B cell (primary cell): ENCODE measurements at regions not wholly inside any gene's neighbourhood (a gene's known extent, or its start where the extent isn't known, plus 50 kb on each side); places are given as distances from the start of the nearest gene placed in this dataset.

Source experiments
- ATAC-seq: fragments of 200-7000 bp; cut with Tn5 transposase; one replicate; pipeline ENCODE4 v1.10.0; 2021; ENCODE audit warnings: low read depth, mild to moderate bottlenecking, moderate number of reproducible peaks, moderate library complexity
- CTCF ChIA-PET: fragments of 350-600 bp; sonication (Branson Sonifier 250); formaldehyde crosslinking; loops from one replicate; lab custom pipeline; 2021; ENCODE audit warnings: antibody characterized with exemption, inconsistent platforms; lab: Charles Lee
- POLR2A ChIA-PET: fragments of 350-600 bp; sonication (Branson Sonifier 250); formaldehyde crosslinking; loops from one replicate; lab custom pipeline; 2021; ENCODE audit warnings: antibody characterized with exemption; lab: Charles Lee
- DNase-seq: peaks from one replicate; pipeline ENCODE4 v3.0.0; 2013
- H2AFZ ChIP-seq: 2 replicates; pipeline ENCODE4 v1.6.1; 2012; ENCODE audit warnings: mild to moderate bottlenecking, low read depth, low read length; ENCODE audit not compliant: insufficient read depth, poor library complexity, severe bottlenecking
- H3K27ac ChIP-seq, 2 donors: 1 replicate in 1 of 2; 2 replicates in 1 of 2; pipeline ENCODE4 v1.5.1; 2012 to 2013; ENCODE audit warnings: low read length in 2 of 2, mild to moderate bottlenecking in 2 of 2, moderate library complexity in 1 of 2
- H3K27me3 ChIP-seq, 4 experiments: fragments of 200-600 bp in 1 of 4; sonication (generic) in 1 of 4; replicated peaks in 1 of 4; 1 replicate in 2 of 4; 2 replicates in 2 of 4; pipeline versions ENCODE4 v1.6.1 to v1.7.0; 2013 to 2016; ENCODE audit warnings: low read length in 3 of 4, mild to moderate bottlenecking in 2 of 4, mixed read lengths in 1 of 4, moderate library complexity in 1 of 4; ENCODE audit not compliant: insufficient read depth in 4 of 4, control insufficient read depth in 3 of 4; ENCODE audit errors: control extremely low read depth in 1 of 4
- H3K36me3 ChIP-seq, 2 experiments: replicated peaks in 1 of 2; 1 replicate in 1 of 2; 2 replicates in 1 of 2; pipeline versions ENCODE4 v1.6.1 to v1.7.1; 2013; ENCODE audit warnings: low read length in 1 of 2; ENCODE audit not compliant: insufficient read depth in 2 of 2, control insufficient read depth in 1 of 2; ENCODE audit errors: control extremely low read depth in 1 of 2, extremely low read depth in 1 of 2
- H3K4me1 ChIP-seq, 2 donors: fragments of 200-600 bp in 1 of 2; sonication (generic) in 1 of 2; 1 replicate in 1 of 2; 2 replicates in 1 of 2; pipeline versions ENCODE4 v1.5.1 to v1.6.1; 2013 to 2017; ENCODE audit warnings: low read length in 2 of 2; ENCODE audit not compliant: control insufficient read depth in 2 of 2, insufficient read depth in 2 of 2
- H3K4me2 ChIP-seq: replicated peaks from 2 replicates; pipeline ENCODE3; 2012; ENCODE audit warnings: mild to moderate bottlenecking, low read depth, low read length; ENCODE audit not compliant: poor library complexity, severe bottlenecking
- H3K4me3 ChIP-seq, 5 experiments: fragments of 200-600 bp in 1 of 5; sonication (generic) in 1 of 5; 1 replicate in 3 of 5; 2 replicates in 2 of 5; pipeline versions ENCODE4 v1.5.1 to v1.7.0; 2011 to 2016; ENCODE audit warnings: low read length in 4 of 5, mild to moderate bottlenecking in 4 of 5, low read depth in 2 of 5, control low read depth in 1 of 5, moderate library complexity in 1 of 5; ENCODE audit not compliant: insufficient read depth in 1 of 5; ENCODE audit errors: control extremely low read depth in 1 of 5, extremely low read depth in 1 of 5
- H3K79me2 ChIP-seq: fragments of 200-600 bp; sonication (generic); one replicate; pipeline ENCODE4 v1.6.0; 2016; ENCODE audit warnings: low read length; ENCODE audit not compliant: control insufficient read depth, insufficient read depth
- H3K9ac ChIP-seq: fragments of 200-600 bp; sonication (generic); 2 replicates; pipeline ENCODE4 v1.6.1; 2017; ENCODE audit warnings: mild to moderate bottlenecking, low read length, moderate library complexity
- H3K9me3 ChIP-seq, 3 donors: one replicate each; pipeline versions ENCODE4 v1.6.1 to v1.7.1; 2013; ENCODE audit warnings: low read length in 2 of 3; ENCODE audit not compliant: control insufficient read depth in 2 of 3, insufficient read depth in 1 of 3; ENCODE audit errors: control extremely low read depth in 1 of 3
- H4K20me1 ChIP-seq: 2 replicates; pipeline ENCODE4 v1.6.0; 2012; ENCODE audit warnings: mild to moderate bottlenecking, low read length; ENCODE audit not compliant: insufficient read depth, control insufficient read depth, poor library complexity, severe bottlenecking
- H3K27ac Mint-ChIP-seq: one replicate; pipeline ENCODE4 v1.8.0; 2021; ENCODE audit warnings: mixed read lengths
- H3K27me3 Mint-ChIP-seq: one replicate; pipeline ENCODE4 v1.8.0; 2021; ENCODE audit warnings: mixed read lengths
- H3K4me1 Mint-ChIP-seq: one replicate; pipeline ENCODE4 v1.8.0; 2021; ENCODE audit warnings: mixed read lengths
- H3K4me3 Mint-ChIP-seq: one replicate; pipeline ENCODE4 v1.8.0; 2021; ENCODE audit warnings: mixed read lengths
- H3K9me3 Mint-ChIP-seq: one replicate; pipeline ENCODE4 v1.8.0; 2022; ENCODE audit warnings: mixed read lengths; ENCODE audit not compliant: insufficient read depth
- EZH2 ChIP-seq: IDR thresholded peaks from 2 replicates; pipeline ENCODE4 v1.6.1; 2012; ENCODE audit warnings: borderline replicate concordance, low read depth, mild to moderate bottlenecking, moderate library complexity, low read length; ENCODE audit not compliant: insufficient read depth, poor library complexity, severe bottlenecking
- WGBS: methylation state at CpG from one replicate; pipeline ENCODE4 v1.1.5; 2013; ENCODE audit warnings: missing lambda C conversion rate; ENCODE audit not compliant: insufficient coverage; 5-methylcytosine and 5-hydroxymethylcytosine counted together
- intact Hi-C: fragments of 100-400 bp; cut with micrococcal nuclease; formaldehyde crosslinking; loops from one replicate; pipeline ENCODE4 v1.10.0; 2022
- TF ChIP-seq, protein P1 (sequence below): fragments of 200-600 bp; IDR thresholded peaks from one replicate; pipeline ENCODE4 v1.8.0; 2022; ENCODE audit warnings: antibody characterized with exemption, mild to moderate bottlenecking

DNA sequence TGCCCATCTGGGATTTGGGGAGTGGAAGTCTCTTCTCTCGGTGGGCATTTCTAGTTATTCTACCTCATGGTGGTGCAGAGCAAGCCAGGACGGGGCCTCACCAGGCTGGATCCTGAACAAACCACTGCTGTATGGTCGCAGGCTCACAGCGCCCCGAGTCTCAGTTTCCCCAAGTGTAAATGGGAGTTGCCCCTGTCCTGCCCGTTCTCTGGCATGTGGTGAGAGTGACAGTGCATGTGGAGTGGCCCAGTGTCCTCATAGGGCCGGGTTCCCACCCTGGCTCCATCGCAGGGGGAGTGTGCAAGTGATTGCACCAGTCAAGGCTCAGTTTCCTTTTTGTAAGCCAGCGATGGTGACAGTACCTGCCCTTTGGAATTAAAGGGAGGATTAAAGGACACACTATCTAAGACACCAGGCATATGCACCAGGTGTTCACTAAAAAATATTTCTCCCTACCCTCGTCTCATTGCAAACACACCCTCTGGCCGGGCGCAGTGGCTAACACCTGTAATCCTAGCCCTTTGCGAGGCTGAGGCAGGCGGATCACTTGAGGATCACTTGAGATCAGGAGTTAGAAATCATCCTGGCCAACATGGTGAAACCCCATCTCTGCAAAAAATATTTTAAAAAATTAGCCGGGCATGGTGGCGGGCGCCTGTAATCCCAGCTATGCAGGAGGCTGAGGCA is 173.3 kb upstream of the MYCN start:
- H3K79me2 ChIP-seq = no peaks in the 10 kb centered on the region
- no peak overlapping the region for H3K27ac Mint-ChIP-seq
- peaks cover 2% of the 10 kb centered on the region for H3K9me3 Mint-ChIP-seq
- ATAC-seq (no peak), DNase-seq (no peak)
- CTCF ChIA-PET = no interaction called here
- H2AFZ ChIP-seq = no peak overlapping the region
- H3K9ac ChIP-seq = no peak overlapping the region
- no peaks in the 10 kb centered on the region for H4K20me1 ChIP-seq
- no peaks in the 10 kb centered on the region for H3K27me3 ChIP-seq
- H3K4me3 Mint-ChIP-seq = no peak overlapping the region
- no peaks in the 10 kb centered on the region for H3K4me1 ChIP-seq
- no peaks in the 10 kb centered on the region for H3K36me3 ChIP-seq
- POLR2A ChIA-PET = no interaction called here
- peaks cover 10% of the 10 kb centered on the region for H3K27me3 Mint-ChIP-seq
- intact Hi-C loops = no loop called here
- H3K4me3 ChIP-seq = no peak overlapping the region
- WGBS = 93% methylated on average over 15 of the region's 17 CpGs
- H3K9me3 ChIP-seq = no peaks in the 10 kb centered on the region
- no peak overlapping the region for H3K27ac ChIP-seq
- no peaks in the 10 kb centered on the region for H3K4me1 Mint-ChIP-seq
- no peak overlapping the region for H3K4me2 ChIP-seq
- TF ChIP-seq, protein P1, sequence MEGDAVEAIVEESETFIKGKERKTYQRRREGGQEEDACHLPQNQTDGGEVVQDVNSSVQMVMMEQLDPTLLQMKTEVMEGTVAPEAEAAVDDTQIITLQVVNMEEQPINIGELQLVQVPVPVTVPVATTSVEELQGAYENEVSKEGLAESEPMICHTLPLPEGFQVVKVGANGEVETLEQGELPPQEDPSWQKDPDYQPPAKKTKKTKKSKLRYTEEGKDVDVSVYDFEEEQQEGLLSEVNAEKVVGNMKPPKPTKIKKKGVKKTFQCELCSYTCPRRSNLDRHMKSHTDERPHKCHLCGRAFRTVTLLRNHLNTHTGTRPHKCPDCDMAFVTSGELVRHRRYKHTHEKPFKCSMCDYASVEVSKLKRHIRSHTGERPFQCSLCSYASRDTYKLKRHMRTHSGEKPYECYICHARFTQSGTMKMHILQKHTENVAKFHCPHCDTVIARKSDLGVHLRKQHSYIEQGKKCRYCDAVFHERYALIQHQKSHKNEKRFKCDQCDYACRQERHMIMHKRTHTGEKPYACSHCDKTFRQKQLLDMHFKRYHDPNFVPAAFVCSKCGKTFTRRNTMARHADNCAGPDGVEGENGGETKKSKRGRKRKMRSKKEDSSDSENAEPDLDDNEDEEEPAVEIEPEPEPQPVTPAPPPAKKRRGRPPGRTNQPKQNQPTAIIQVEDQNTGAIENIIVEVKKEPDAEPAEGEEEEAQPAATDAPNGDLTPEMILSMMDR = no peak
- no peak for TF ChIP-seq EZH2

DNA sequence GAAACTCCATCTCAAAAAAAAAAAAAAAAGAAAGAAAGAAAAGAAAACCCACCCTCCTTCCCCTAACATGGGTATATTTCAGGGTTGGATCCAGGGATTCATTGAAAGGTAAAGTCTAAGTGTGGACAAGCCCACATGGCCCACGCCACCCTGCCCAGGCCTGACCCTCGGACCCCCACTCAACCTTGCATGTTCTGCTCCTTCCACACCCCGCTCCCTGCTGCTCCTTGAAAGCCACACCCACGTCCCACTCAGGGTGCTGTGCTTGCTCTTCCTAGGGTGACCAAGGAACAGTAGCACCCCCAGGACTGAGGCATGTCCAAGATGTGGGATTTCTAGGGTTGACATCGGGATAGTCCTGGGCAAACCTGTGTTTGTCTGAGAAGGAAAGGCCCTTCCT is 172.7 kb upstream of the MYCN start:
- Histone ChIP-seq H2AFZ (no peak overlapping the region), H3K79me2 (no peaks in the 10 kb centered on the region), H3K9ac (no peak overlapping the region), H3K4me1 (no peaks in the 10 kb centered on the region), H3K36me3 (no peaks in the 10 kb centered on the region), H3K4me3 (no peak overlapping the region), H3K9me3 (no peaks in the 10 kb centered on the region), H3K4me2 (no peak overlapping the region), H3K27ac (no peak overlapping the region), H4K20me1 (no peaks in the 10 kb centered on the region), H3K27me3 (no peaks in the 10 kb centered on the region)
- ChIA-PET CTCF (no interaction called here), POLR2A (no interaction called here)
- 71% methylated on average over 4 of the region's 5 CpGs for WGBS
- no peak for DNase-seq
- Mint-ChIP-seq H3K4me1 (no peaks in the 10 kb centered on the region), H3K9me3 (no peaks in the 10 kb centered on the region), H3K27ac (no peak overlapping the region), H3K27me3 (peaks cover 7% of the 10 kb centered on the region), H3K4me3 (no peak overlapping the region)
- TF ChIP-seq, protein P1 = no peak
- TF ChIP-seq EZH2 = no peak
- intact Hi-C loops = no loop called here
- no peak for ATAC-seq
